Liver (tissue), 8 donors: ENCODE measurements at regions not wholly inside any gene's neighbourhood (a gene's known extent, or its start where the extent isn't known, plus 50 kb on each side); places are given as distances from the start of the nearest gene placed in this dataset.

Experiments
- DNase-seq: peaks from one replicate; pipeline ENCODE4 v3.0.0-alpha.2; 2017; ENCODE audit warnings: low spot score
- H3K27ac ChIP-seq, 2 donors: one replicate each; pipeline ENCODE4 v1.7.0; 2013; ENCODE audit warnings: inconsistent platforms in 2 of 2, low read length in 2 of 2, control low read depth in 1 of 2, low read depth in 1 of 2, mild to moderate bottlenecking in 1 of 2
- H3K27me3 ChIP-seq, 4 donors: one replicate each; pipeline versions ENCODE4 v1.6.1 to v1.7.0; 2013; ENCODE audit warnings: low read length in 3 of 4, inconsistent platforms in 1 of 4, mild to moderate bottlenecking in 1 of 4, moderate library complexity in 1 of 4; ENCODE audit not compliant: control insufficient read depth in 4 of 4, insufficient read depth in 4 of 4
- H3K36me3 ChIP-seq, 4 donors: one replicate each; pipeline versions ENCODE4 v1.6.1 to v1.7.0; 2013; ENCODE audit warnings: low read length in 3 of 4, mild to moderate bottlenecking in 3 of 4, low read depth in 1 of 4, moderate library complexity in 1 of 4; ENCODE audit not compliant: control insufficient read depth in 4 of 4, insufficient read depth in 3 of 4
- H3K4me1 ChIP-seq, 4 donors: one replicate each; pipeline versions ENCODE4 v1.6.1 to v1.7.0; 2013; ENCODE audit warnings: low read length in 3 of 4, mild to moderate bottlenecking in 3 of 4, moderate library complexity in 1 of 4; ENCODE audit not compliant: control insufficient read depth in 4 of 4, insufficient read depth in 4 of 4
- H3K4me3 ChIP-seq, 3 donors: one replicate each; pipeline versions ENCODE4 v1.6.1 to v1.7.0; 2013; ENCODE audit warnings: low read length in 3 of 3, control low read depth in 1 of 3, low read depth in 1 of 3, mild to moderate bottlenecking in 1 of 3
- H3K9ac ChIP-seq, 2 donors: one replicate each; pipeline ENCODE4 v1.7.0; 2013; ENCODE audit warnings: low read length in 2 of 2, mild to moderate bottlenecking in 2 of 2, moderate library complexity in 2 of 2, control low read depth in 1 of 2, low read depth in 1 of 2
- H3K9me3 ChIP-seq, 4 donors: one replicate each; pipeline versions ENCODE4 v1.6.1 to v1.7.0; 2013; ENCODE audit warnings: low read length in 3 of 4; ENCODE audit not compliant: control insufficient read depth in 4 of 4
- ATF3 ChIP-seq: IDR thresholded peaks from 2 replicates; pipeline ENCODE4 v1.6.1; 2016; ENCODE audit warnings: antibody characterized with exemption
- CTCF ChIP-seq: fragments of 150-350 bp; IDR thresholded peaks from 2 replicates; pipeline ENCODE4 v1.5.1; 2017; ENCODE audit warnings: improper control_type of control experiment, low read depth, low read length; ENCODE audit not compliant: missing input control
- EGR1 ChIP-seq, 2 donors: IDR thresholded peaks; 2 replicates each; pipeline ENCODE4 v1.6.1; 2016 to 2018; ENCODE audit warnings: antibody characterized with exemption in 2 of 2, low read depth in 2 of 2
- FOXA1 ChIP-seq: IDR thresholded peaks from 2 replicates; pipeline ENCODE4 v1.6.1; 2016; ENCODE audit warnings: antibody characterized with exemption
- FOXA2 ChIP-seq: IDR thresholded peaks from 2 replicates; pipeline ENCODE4 v1.6.1; 2016; ENCODE audit warnings: antibody characterized with exemption
- GABPA ChIP-seq, 2 donors: IDR thresholded peaks in 1 of 2; conservative IDR thresholded peaks in 1 of 2; 2 replicates each; pipeline ENCODE4 v1.6.1; 2016; ENCODE audit warnings: antibody characterized with exemption in 2 of 2, mild to moderate bottlenecking in 1 of 2, moderate library complexity in 1 of 2
- HNF4A ChIP-seq, 2 donors: conservative IDR thresholded peaks; 2 replicates each; pipeline ENCODE4 v1.6.1; 2016; ENCODE audit warnings: antibody characterized with exemption in 2 of 2, mild to moderate bottlenecking in 2 of 2
- HNF4G ChIP-seq: IDR thresholded peaks from 2 replicates; pipeline ENCODE4 v1.6.1; 2016; ENCODE audit warnings: antibody characterized with exemption
- JUND ChIP-seq, 2 donors: IDR thresholded peaks; 2 replicates each; pipeline ENCODE4 v1.6.1; 2016; ENCODE audit warnings: antibody characterized with exemption in 2 of 2
- MAX ChIP-seq: IDR thresholded peaks from 2 replicates; pipeline ENCODE4 v1.6.1; 2016; ENCODE audit warnings: antibody characterized with exemption
- NR2F2 ChIP-seq: IDR thresholded peaks from 2 replicates; pipeline ENCODE4 v1.6.1; 2016; ENCODE audit warnings: antibody characterized with exemption
- RAD21 ChIP-seq, 2 donors: IDR thresholded peaks; 2 replicates each; pipeline ENCODE4 v1.6.1; 2016; ENCODE audit warnings: antibody characterized with exemption in 2 of 2, mild to moderate bottlenecking in 2 of 2
- RXRA ChIP-seq, 2 donors: IDR thresholded peaks; 2 replicates each; pipeline ENCODE4 v1.6.1; 2017 to 2018; ENCODE audit warnings: antibody characterized with exemption in 2 of 2, mild to moderate bottlenecking in 1 of 2
- SP1 ChIP-seq: IDR thresholded peaks from 2 replicates; pipeline ENCODE4 v1.6.1; 2018; ENCODE audit warnings: antibody characterized with exemption, mild to moderate bottlenecking
- TAF1 ChIP-seq: conservative IDR thresholded peaks from 2 replicates; pipeline ENCODE4 v1.6.1; 2016; ENCODE audit warnings: antibody characterized with exemption, mild to moderate bottlenecking
- YY1 ChIP-seq: IDR thresholded peaks from 2 replicates; pipeline ENCODE4 v1.6.1; 2016; ENCODE audit warnings: antibody characterized with exemption, mild to moderate bottlenecking
- ZBTB33 ChIP-seq: IDR thresholded peaks from 2 replicates; pipeline ENCODE4 v1.6.1; 2016; ENCODE audit warnings: antibody characterized with exemption
- WGBS: extraction: QIAGEN DNeasy Blood & Tissue Kit; methylation state at CpG from one replicate; pipeline ENCODE4 v1.1.7; 2013; 5-methylcytosine and 5-hydroxymethylcytosine counted together
- donor health status: healthy.
- donor health status: healthy.
- donor health status: healthy.
- donor health status: healthy.
- donor health status: healthy.

- H3K27me3 ChIP-seq, result no peaks in the 10 kb centered on the region
- H3K4me1 ChIP-seq, result no peaks in the 10 kb centered on the region
- H3K27ac ChIP-seq, result no peak overlapping the region
- no peaks in the 10 kb centered on the region for H3K36me3 ChIP-seq
- H3K9ac ChIP-seq, result no peak overlapping the region
- peak; percentile 5 for DNase-seq
- no peak overlapping the region for H3K4me3 ChIP-seq
- TF ChIP-seq RXRA (IDR thresholded peaks at IDR 0.05) (no peak), ATF3 (no peak), FOXA1 (no peak), SP1 (no peak), ZBTB33 (no peak), RAD21 (IDR thresholded peaks at IDR 0.05) (no peak), NR2F2 (no peak), HNF4A (conservative IDR thresholded peaks at IDR 0.05) (no peak), MAX (no peak), EGR1 (IDR thresholded peaks at IDR 0.05; ENCODE audit: low read depth in 2 of 2) (no peak), HNF4G (no peak), JUND (IDR thresholded peaks at IDR 0.05) (no peak), FOXA2 (no peak), GABPA (IDR thresholded peaks at IDR 0.05 in 1 of 2, conservative IDR thresholded peaks at IDR 0.05 in 1 of 2) (no peak), YY1 (no peak), TAF1 (no peak), CTCF (no peak)
- peaks cover 0 to 3% (median 2%) of the 10 kb centered on the region in 4 donors for H3K9me3 ChIP-seq
- 92% methylated on average over 10 of the region's 10 CpGs for WGBS
These were observed 120.2 kb upstream of the FSTL4 start for GRCh38 chr5:133732536-133732935.

- peaks cover 0 to 3% (median 2%) of the 10 kb centered on the region in 4 donors for H3K9me3 ChIP-seq
- TF ChIP-seq FOXA1 (no peak), ZBTB33 (no peak), GABPA (IDR thresholded peaks at IDR 0.05 in 1 of 2, conservative IDR thresholded peaks at IDR 0.05 in 1 of 2) (no peak), HNF4G (no peak), ATF3 (no peak), RAD21 (IDR thresholded peaks at IDR 0.05) (no peak)
- no peaks in the 10 kb centered on the region for H3K27me3 ChIP-seq
- no peaks in the 10 kb centered on the region for H3K36me3 ChIP-seq
- peak; percentile 23 for DNase-seq
- 67% methylated on average over 3 of the region's 3 CpGs for WGBS
- H3K9ac ChIP-seq, result no peak overlapping the region
- H3K27ac ChIP-seq, result no peak overlapping the region
- no peaks in the 10 kb centered on the region for H3K4me1 ChIP-seq
- H3K4me3 ChIP-seq, result no peak overlapping the region
These were observed 119.6 kb upstream of the FSTL4 start for GRCh38 chr5:133731951-133732350.
